ENCODE measurements at regions not wholly inside any gene's neighbourhood (a gene's known extent, or its start where the extent isn't known, plus 50 kb on each side); places are given as distances from the start of the nearest gene placed in this dataset.
"Not testable (repeated sequence)": the region's sequence is repeated elsewhere in the genome, so short reads cannot be mapped to it uniquely, and the experiment has no call there.

DNA sequence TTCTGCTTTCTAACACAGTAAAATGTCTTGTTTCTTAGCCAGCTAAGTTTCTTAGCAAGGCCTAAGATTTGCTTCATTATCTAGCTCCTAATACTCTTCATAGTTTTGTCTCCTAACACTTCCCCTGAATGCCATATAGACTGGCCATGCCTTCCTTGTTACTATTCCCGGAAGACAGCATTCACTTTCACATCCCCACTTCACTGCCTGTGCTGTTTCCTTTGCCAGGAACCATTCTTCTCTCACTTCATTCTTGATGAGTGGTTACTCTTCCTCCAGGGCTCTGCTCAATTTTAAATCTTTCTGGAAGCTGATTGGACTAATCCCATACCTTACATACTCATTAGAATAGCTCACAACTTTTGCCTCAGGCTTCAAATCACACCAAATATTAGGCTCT, 1510.2 kb upstream of the DDX18 start:
- WGBS, 3 donors, result 69 to 87% (median 86%) methylated on average over 1 of the region's 1 CpG
- Histone ChIP-seq H3K4me3 (ENCODE audit: low read depth in 1 of 3, low read length in 3 of 3) (no peak overlapping the region), H3K27ac (ENCODE audit: low read depth in 1 of 3, low read length in 2 of 3) (no peak overlapping the region), H3K36me3 (ENCODE audit: control insufficient read depth in 3 of 3, insufficient read depth in 2 of 3, low read depth in 1 of 3, low read length in 3 of 3) (no peaks in the 10 kb centered on the region), H3K4me1 (ENCODE audit: control insufficient read depth in 3 of 3, insufficient read depth in 2 of 3, low read depth in 1 of 3, low read length in 2 of 3) (no peaks in the 10 kb centered on the region), H3K27me3 (ENCODE audit: control insufficient read depth in 3 of 3, insufficient read depth in 3 of 3, low read length in 3 of 3) (no peaks in the 10 kb centered on the region), H3K9me3 (ENCODE audit: control insufficient read depth in 2 of 2, insufficient read depth in 1 of 2, low read depth in 1 of 2, low read length in 1 of 2) (no peaks in the 10 kb centered on the region)
- no peak for DNase-seq
- FAIRE-seq, result no peak

DNA sequence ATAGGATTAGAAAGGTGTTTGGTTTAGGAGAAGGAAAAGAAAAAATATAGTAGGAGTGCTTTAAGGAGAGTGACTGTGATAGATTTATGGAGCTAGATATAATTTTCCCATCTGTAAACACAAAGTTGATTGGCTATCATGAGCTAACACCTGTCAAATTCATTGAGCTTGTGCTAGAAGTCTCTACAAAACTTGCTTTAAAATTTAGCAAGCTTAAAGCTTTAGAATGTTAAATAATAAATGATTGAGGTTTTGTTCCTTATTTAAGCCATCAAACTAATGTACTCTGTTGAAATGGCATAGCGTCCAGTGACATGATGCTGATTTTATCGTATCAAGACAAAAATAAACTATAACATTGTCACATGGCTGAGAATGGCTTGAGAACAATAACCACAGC, 1497.4 kb upstream of the DDX18 start:
- no peaks in the 10 kb centered on the region for H3K9me3 ChIP-seq (ENCODE audit: control insufficient read depth in 2 of 2, insufficient read depth in 1 of 2, low read depth in 1 of 2, low read length in 1 of 2)
- WGBS, 3 donors, result 63 to 70% (median 69%) methylated on average over 2 of the region's 2 CpGs

DNA sequence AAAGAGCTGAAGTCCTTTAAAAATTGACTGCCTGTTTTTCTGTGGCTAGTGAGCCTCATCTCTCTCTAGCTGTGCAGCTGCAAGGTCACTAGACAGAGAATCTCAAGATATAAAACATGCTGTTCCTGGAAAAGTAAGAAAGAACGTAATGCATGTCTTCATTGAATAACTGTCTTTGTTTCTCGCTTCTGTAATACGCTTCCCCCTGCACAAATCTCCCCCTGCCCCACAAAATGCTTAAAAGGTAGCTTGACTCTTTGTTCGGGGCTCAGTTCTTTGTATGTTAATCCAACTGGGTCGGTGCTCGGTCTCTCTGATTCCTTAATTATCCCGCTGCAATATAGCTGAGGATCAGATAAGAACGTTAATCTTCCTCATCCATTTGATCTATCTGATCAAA, 1495.9 kb upstream of the DDX18 start:
- 71 to 80% (median 73%) methylated on average over 8 of the region's 8 CpGs for WGBS, 3 donors
- not testable (repeated sequence) for H3K27me3 ChIP-seq (ENCODE audit: control insufficient read depth in 3 of 3, insufficient read depth in 3 of 3, low read length in 3 of 3); H3K9me3 ChIP-seq (ENCODE audit: control insufficient read depth in 2 of 2, insufficient read depth in 1 of 2, low read depth in 1 of 2, low read length in 1 of 2); H3K4me1 ChIP-seq (ENCODE audit: control insufficient read depth in 3 of 3, insufficient read depth in 2 of 3, low read depth in 1 of 3, low read length in 2 of 3); H3K27ac ChIP-seq (ENCODE audit: low read depth in 1 of 3, low read length in 2 of 3); H3K36me3 ChIP-seq (ENCODE audit: control insufficient read depth in 3 of 3, insufficient read depth in 2 of 3, low read depth in 1 of 3, low read length in 3 of 3); H3K4me3 ChIP-seq (ENCODE audit: low read depth in 1 of 3, low read length in 3 of 3); FAIRE-seq; DNase-seq

More for the DNA sequence above, 1497.4 kb upstream of the DDX18 start:
- H3K36me3 ChIP-seq (ENCODE audit: control insufficient read depth in 3 of 3, insufficient read depth in 2 of 3, low read depth in 1 of 3, low read length in 3 of 3), result no peaks in the 10 kb centered on the region
- no peaks in the 10 kb centered on the region for H3K27me3 ChIP-seq (ENCODE audit: control insufficient read depth in 3 of 3, insufficient read depth in 3 of 3, low read length in 3 of 3)
- FAIRE-seq (no peak), DNase-seq (no peak)
- H3K27ac ChIP-seq (ENCODE audit: low read depth in 1 of 3, low read length in 2 of 3), result no peak overlapping the region
- no peak overlapping the region for H3K4me3 ChIP-seq (ENCODE audit: low read depth in 1 of 3, low read length in 3 of 3)
- H3K4me1 ChIP-seq (ENCODE audit: control insufficient read depth in 3 of 3, insufficient read depth in 2 of 3, low read depth in 1 of 3, low read length in 2 of 3), result no peaks in the 10 kb centered on the region

DNA sequence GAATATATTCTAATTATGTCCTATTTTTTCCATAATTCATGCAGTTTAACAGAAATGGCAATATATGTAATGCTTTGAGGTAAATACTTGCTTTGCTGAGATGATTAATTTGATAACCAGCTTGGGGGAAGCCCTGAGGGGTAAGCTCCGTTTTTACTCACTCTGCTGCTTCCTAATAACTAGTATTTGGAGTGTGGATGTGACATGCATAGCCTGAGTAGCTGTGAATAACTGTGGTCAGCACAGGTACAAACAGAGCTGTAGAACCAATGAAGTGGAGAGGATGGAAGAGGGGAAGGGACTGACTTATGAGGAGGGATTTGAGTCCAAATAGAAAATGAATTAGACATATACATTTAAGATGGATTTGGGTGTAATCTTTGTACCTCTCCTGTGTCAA, 1495.5 kb upstream of the DDX18 start:
- WGBS, 3 donors, result 4 to 17% (median 17%) methylated on average over 1 of the region's 1 CpG
- Histone ChIP-seq H3K27me3 (ENCODE audit: control insufficient read depth in 3 of 3, insufficient read depth in 3 of 3, low read length in 3 of 3) (no peaks in the 10 kb centered on the region), H3K4me3 (ENCODE audit: low read depth in 1 of 3, low read length in 3 of 3) (no peak overlapping the region), H3K9me3 (ENCODE audit: control insufficient read depth in 2 of 2, insufficient read depth in 1 of 2, low read depth in 1 of 2, low read length in 1 of 2) (no peaks in the 10 kb centered on the region), H3K36me3 (ENCODE audit: control insufficient read depth in 3 of 3, insufficient read depth in 2 of 3, low read depth in 1 of 3, low read length in 3 of 3) (no peaks in the 10 kb centered on the region), H3K27ac (ENCODE audit: low read depth in 1 of 3, low read length in 2 of 3) (no peak overlapping the region), H3K4me1 (ENCODE audit: control insufficient read depth in 3 of 3, insufficient read depth in 2 of 3, low read depth in 1 of 3, low read length in 2 of 3) (no peaks in the 10 kb centered on the region)
- DNase-seq, result no peak
- FAIRE-seq, result no peak

DNA sequence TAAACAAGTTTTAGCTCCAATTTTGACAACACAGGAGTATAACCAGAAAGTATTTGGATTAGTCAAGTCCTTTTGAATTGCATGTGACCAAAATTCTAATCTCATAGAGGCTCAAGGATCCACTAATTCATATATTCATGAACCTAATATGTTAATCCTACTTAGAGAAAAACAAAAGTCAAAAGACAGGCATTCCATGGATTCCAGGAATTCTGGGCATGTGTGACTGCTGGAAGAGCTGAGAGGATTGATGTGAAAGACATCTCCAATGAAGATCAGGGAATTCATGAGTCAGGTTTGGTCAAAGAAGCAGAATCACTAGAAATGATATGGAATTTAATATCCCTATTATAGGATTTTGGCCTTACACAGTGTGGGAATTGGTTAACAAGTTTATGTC, 1494.6 kb upstream of the DDX18 start:
- Histone ChIP-seq H3K36me3 (ENCODE audit: control insufficient read depth in 3 of 3, insufficient read depth in 2 of 3, low read depth in 1 of 3, low read length in 3 of 3) (no peaks in the 10 kb centered on the region), H3K4me3 (ENCODE audit: low read depth in 1 of 3, low read length in 3 of 3) (no peak overlapping the region), H3K4me1 (ENCODE audit: control insufficient read depth in 3 of 3, insufficient read depth in 2 of 3, low read depth in 1 of 3, low read length in 2 of 3) (no peaks in the 10 kb centered on the region), H3K27me3 (ENCODE audit: control insufficient read depth in 3 of 3, insufficient read depth in 3 of 3, low read length in 3 of 3) (no peaks in the 10 kb centered on the region), H3K9me3 (ENCODE audit: control insufficient read depth in 2 of 2, insufficient read depth in 1 of 2, low read depth in 1 of 2, low read length in 1 of 2) (no peaks in the 10 kb centered on the region), H3K27ac (ENCODE audit: low read depth in 1 of 3, low read length in 2 of 3) (no peak overlapping the region)
- DNase-seq, result no peak
- no peak for FAIRE-seq

DNA sequence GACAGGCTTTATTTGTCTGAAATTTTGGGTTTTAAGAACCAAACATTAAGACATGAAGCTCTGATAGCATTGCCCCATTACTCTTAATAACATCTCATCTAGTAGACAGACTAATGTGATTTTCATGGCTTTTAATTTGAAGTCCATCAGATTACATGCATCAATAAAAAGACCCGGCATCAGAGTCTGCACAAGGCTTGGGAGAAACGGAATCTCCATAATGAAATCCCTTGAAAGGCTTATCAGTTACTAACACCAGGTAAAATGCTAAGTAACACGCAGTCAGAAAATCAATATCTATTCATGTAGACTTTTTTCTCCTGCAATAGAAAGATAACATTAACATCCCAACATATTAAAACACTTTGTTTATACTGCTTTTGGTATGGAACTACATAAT, 1485.2 kb upstream of the DDX18 start:
- H3K4me1 ChIP-seq (ENCODE audit: control insufficient read depth in 3 of 3, insufficient read depth in 2 of 3, low read depth in 1 of 3, low read length in 2 of 3), result no peaks in the 10 kb centered on the region
- H3K36me3 ChIP-seq (ENCODE audit: control insufficient read depth in 3 of 3, insufficient read depth in 2 of 3, low read depth in 1 of 3, low read length in 3 of 3), result no peaks in the 10 kb centered on the region
- H3K27ac ChIP-seq (ENCODE audit: low read depth in 1 of 3, low read length in 2 of 3), result no peak overlapping the region
- no peak overlapping the region for H3K4me3 ChIP-seq (ENCODE audit: low read depth in 1 of 3, low read length in 3 of 3)
- H3K9me3 ChIP-seq (ENCODE audit: control insufficient read depth in 2 of 2, insufficient read depth in 1 of 2, low read depth in 1 of 2, low read length in 1 of 2), result no peaks in the 10 kb centered on the region
- WGBS, 3 donors, result 25 to 56% (median 35%) methylated on average over 3 of the region's 3 CpGs
- no peaks in the 10 kb centered on the region for H3K27me3 ChIP-seq (ENCODE audit: control insufficient read depth in 3 of 3, insufficient read depth in 3 of 3, low read length in 3 of 3)
- no peak for FAIRE-seq
- DNase-seq, result no peak

DNA sequence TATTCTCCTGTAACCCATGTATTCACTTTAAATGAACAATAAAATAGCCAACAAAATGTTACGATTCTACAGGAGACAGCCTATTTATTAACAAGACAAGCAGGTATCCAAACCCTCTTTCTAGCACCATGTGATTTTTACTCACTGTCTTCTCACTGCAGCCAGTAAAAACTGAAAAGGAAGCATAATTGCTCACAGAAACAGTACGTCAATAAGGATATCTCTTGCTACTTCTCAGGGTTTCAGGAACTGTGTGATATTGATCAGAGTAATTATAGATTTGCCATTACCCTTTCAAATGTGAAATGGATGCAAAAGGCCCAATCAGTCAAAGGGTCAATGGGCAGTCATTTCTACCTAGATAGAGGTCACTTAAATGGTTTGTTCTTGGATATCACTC, 1473.8 kb upstream of the DDX18 start:
- H3K4me1 ChIP-seq (ENCODE audit: control insufficient read depth in 3 of 3, insufficient read depth in 2 of 3, low read depth in 1 of 3, low read length in 2 of 3), result no peaks in the 10 kb centered on the region
- 62 to 82% (median 80%) methylated on average over 2 of the region's 2 CpGs for WGBS, 3 donors
- DNase-seq, result no peak
- FAIRE-seq, result no peak
- H3K9me3 ChIP-seq (ENCODE audit: control insufficient read depth in 2 of 2, insufficient read depth in 1 of 2, low read depth in 1 of 2, low read length in 1 of 2), result no peaks in the 10 kb centered on the region
- no peak overlapping the region for H3K4me3 ChIP-seq (ENCODE audit: low read depth in 1 of 3, low read length in 3 of 3)
- no peak overlapping the region for H3K27ac ChIP-seq (ENCODE audit: low read depth in 1 of 3, low read length in 2 of 3)
- no peaks in the 10 kb centered on the region for H3K36me3 ChIP-seq (ENCODE audit: control insufficient read depth in 3 of 3, insufficient read depth in 2 of 3, low read depth in 1 of 3, low read length in 3 of 3)
- no peaks in the 10 kb centered on the region for H3K27me3 ChIP-seq (ENCODE audit: control insufficient read depth in 3 of 3, insufficient read depth in 3 of 3, low read length in 3 of 3)

DNA sequence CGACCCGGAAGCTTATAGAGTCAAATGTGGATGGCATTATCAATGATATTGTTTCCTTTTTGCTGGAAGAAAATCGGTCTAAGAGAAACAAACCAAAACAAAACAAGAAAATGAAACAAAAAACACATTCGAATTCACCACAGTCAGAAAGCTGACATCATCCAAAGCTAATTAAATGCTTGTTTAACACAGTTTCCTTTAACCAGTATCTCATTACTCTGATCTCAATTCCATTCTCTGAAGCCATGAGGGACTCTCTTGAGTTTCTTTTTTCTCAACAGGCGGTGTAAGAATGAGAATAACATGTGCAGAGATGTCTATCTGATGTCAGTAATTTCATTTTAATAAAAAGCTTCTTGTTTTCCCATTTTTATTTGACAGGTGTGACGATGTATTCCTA, 1448.3 kb upstream of the DDX18 start:
- Histone ChIP-seq H3K27me3 (ENCODE audit: control insufficient read depth in 3 of 3, insufficient read depth in 3 of 3, low read length in 3 of 3) (no peaks in the 10 kb centered on the region), H3K36me3 (ENCODE audit: control insufficient read depth in 3 of 3, insufficient read depth in 2 of 3, low read depth in 1 of 3, low read length in 3 of 3) (no peaks in the 10 kb centered on the region), H3K4me1 (ENCODE audit: control insufficient read depth in 3 of 3, insufficient read depth in 2 of 3, low read depth in 1 of 3, low read length in 2 of 3) (no peaks in the 10 kb centered on the region), H3K4me3 (ENCODE audit: low read depth in 1 of 3, low read length in 3 of 3) (no peak overlapping the region), H3K9me3 (ENCODE audit: control insufficient read depth in 2 of 2, insufficient read depth in 1 of 2, low read depth in 1 of 2, low read length in 1 of 2) (no peaks in the 10 kb centered on the region), H3K27ac (ENCODE audit: low read depth in 1 of 3, low read length in 2 of 3) (no peak overlapping the region)
- DNase-seq (no peak), FAIRE-seq (no peak)
- WGBS, 3 donors, result 73 to 78% (median 75%) methylated on average over 6 of the region's 6 CpGs

DNA sequence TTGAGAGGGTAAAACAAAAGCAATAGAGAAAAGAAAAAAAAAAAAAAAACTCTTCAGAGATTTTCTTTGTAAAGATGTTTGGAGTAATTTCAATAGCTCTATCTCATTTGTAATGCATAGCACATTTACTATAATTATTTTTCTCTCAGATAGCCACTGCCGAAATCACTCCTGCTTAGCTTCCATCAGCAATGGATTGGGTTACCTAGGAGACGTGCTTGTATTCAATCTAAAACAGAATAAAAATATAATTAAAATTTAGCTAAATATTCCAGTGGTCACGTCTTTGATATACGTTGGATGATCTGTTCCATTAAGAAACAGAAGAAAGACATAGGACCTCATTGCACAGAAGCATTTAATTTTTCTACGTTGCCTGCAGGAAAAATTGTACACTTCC, 1435.7 kb upstream of the DDX18 start:
- FAIRE-seq, result no peak

More for the DNA sequence above, 1435.7 kb upstream of the DDX18 start:
- no peak for DNase-seq
- Histone ChIP-seq H3K27me3 (ENCODE audit: control insufficient read depth in 3 of 3, insufficient read depth in 3 of 3, low read length in 3 of 3) (no peaks in the 10 kb centered on the region), H3K4me1 (ENCODE audit: control insufficient read depth in 3 of 3, insufficient read depth in 2 of 3, low read depth in 1 of 3, low read length in 2 of 3) (no peaks in the 10 kb centered on the region), H3K4me3 (ENCODE audit: low read depth in 1 of 3, low read length in 3 of 3) (no peak overlapping the region), H3K9me3 (ENCODE audit: control insufficient read depth in 2 of 2, insufficient read depth in 1 of 2, low read depth in 1 of 2, low read length in 1 of 2) (no peaks in the 10 kb centered on the region), H3K27ac (ENCODE audit: low read depth in 1 of 3, low read length in 2 of 3) (no peak overlapping the region), H3K36me3 (ENCODE audit: control insufficient read depth in 3 of 3, insufficient read depth in 2 of 3, low read depth in 1 of 3, low read length in 3 of 3) (no peaks in the 10 kb centered on the region)
- 83 to 86% (median 85%) methylated on average over 5 of the region's 5 CpGs for WGBS, 3 donors
